ENCODE measurements at regions not wholly inside any gene's neighbourhood (a gene's known extent, or its start where the extent isn't known, plus 50 kb on each side); places are given as distances from the start of the nearest gene placed in this dataset.

DNA sequence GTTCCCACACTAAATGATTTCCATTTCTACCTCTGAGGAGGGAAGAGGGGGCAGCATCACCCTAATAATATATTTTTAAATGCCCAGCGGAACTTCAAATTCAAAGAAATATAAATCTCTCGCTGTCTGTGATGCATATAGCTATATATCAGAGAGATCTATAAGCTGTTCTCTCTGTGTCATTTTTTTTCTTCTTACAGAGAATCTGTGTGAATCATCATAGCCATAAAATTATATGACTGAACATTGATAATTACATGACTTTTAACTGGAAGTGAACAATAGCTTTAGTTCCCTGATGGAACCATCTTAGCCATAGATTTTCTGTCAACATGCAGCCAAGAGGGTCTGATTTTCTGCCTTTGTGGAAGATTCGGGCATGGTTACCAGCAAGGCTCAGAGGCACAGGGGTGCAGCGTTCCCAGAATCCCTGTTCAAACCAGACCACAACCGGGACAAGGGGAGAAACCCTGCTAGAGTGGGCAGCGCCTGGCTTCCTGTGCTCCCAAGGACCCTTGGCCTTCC, 93.7 kb upstream of the OSMR start:
- no peak for DNase-seq (ENCODE audit: low read depth, low spot score)

DNA sequence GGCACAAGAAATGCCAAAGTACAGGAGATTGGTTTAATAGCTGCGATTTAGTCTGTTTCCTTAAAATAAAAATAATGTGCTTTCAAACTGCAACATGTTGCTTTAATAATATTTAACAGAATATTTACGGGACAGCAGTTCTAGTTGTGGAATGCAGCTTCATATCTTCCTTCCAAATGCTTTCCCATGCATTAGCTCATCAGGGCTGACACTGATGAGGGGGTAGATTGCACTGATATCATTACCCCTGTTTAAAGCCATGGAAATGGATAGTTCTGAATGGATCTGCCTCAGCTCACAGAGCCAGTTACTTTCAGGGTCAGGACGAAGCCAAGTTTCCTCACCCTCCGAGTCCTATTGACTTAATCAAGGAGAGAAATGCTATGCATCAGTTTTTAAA, 93.2 kb upstream of the OSMR start:
- no peak for DNase-seq (ENCODE audit: low read depth, low spot score)

DNA sequence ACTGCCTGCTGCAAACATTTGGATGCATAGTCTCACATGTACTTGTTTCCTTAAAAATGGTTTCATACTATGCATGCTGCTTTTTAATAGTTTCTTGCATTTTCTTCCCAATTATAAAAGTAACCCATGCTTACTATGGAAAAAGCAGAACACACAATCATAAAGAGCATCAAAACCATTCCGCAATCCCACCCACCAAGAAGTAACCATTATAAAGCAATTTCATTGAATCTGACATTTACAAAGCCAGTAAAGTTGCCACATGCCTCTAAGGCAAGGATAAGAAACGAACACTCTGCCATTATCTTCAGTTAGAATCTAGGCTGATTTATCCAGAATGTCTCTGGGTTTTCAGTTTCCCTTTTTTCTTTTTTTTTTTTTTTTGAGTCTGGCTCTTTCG, 92.7 kb upstream of the OSMR start:
- DNase-seq (ENCODE audit: low read depth, low spot score): no peak

DNA sequence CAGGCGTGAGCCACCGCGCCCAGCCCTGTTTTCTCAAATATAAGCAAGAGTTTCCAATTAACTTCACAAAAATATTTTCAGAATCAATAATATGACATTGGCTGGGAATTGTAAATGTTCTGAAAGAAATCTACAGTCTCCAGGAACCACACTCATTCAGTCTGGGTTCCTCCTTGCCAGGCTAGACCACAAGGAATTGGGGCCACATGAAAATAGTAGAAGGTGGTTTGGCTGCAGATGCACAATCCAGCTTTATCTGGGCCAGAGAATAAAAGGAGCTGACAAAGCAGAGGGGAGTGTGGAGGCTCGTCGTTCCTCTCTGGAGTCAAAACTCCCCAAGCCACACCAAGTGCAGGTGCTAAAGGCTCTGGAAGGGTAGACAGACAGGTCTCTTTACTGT, 92.0 kb upstream of the OSMR start:
- peak; percentile 77 for DNase-seq (ENCODE audit: low read depth, low spot score)

DNA sequence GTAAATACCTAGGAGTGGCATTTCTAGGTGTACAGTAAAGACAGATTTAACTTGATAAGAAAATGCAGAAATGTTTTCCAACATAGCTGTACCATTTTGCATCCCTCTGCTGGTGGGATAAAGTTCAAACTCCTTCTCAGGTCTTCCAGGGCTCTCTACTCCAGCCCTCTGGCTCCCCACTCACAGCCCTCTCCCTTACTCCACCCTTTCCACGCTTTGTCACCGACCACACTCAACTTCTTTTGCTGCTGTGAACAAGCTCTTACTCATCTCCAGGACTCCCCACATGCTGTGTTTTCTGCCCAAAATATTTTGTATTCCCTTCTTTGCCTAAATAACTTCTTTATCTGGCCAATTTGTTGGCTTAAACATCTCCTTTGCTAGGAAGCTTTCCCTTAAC, 90.6 kb upstream of the OSMR start:
- DNase-seq (ENCODE audit: low read depth, low spot score): peak; percentile 56

DNA sequence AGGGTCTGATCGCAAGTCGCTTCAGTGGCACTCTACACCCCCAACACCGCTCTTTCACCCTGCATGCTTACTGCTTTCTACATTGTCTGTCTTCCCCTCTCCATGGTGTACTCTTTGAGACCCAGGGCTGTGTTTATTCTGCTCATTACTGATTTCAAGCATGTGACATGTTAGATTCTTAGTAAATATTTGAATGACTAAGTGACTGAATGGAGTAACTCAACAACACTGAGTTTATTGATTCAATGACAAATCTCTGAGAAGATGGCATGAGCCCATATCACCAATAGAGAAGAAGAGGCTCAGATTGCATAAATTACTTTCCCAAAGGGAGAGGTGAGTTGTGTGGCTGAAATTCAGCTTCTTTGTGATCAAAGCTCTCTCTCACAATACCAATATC, 89.7 kb upstream of the OSMR start:
- DNase-seq (ENCODE audit: low read depth, low spot score): no peak

DNA sequence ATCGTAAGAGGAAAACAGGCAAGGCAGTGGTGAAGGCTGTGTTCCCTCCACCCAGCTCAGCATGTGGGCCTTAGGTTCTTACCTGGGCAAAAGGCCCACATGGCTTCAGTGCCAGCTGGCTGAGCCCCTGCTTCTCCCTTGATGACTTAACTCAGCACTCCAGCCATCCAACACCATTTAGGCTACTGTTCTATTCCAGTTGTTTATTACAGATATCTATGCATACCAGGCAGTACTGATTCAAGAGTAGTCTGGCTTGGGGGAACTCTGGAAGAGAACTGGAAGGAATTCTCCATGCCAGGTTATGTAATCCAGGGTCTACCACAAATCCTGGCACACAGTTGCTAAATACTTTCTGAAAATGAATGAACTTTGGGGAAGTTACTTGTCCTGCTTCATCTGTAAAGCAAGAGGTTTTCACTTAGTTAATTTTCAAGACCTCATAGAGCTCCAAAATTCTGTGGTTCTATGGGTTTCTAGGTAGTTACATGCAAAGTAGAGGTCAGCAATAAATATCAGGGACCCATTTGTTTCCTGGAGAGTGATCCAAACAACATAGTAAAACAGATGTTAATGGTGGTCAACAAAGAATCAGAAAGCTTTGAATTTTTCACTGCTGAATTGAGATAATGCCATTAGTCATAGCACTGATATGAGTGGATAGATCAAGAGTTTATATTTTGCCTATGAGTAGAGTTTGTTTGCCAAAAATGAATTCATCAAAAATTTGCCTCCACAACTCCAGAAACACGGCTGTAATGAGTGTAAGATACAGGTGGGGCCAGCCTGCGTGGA, 88.2 kb upstream of the OSMR start:
- DNase-seq (ENCODE audit: low read depth, low spot score): peak; percentile 81

DNA sequence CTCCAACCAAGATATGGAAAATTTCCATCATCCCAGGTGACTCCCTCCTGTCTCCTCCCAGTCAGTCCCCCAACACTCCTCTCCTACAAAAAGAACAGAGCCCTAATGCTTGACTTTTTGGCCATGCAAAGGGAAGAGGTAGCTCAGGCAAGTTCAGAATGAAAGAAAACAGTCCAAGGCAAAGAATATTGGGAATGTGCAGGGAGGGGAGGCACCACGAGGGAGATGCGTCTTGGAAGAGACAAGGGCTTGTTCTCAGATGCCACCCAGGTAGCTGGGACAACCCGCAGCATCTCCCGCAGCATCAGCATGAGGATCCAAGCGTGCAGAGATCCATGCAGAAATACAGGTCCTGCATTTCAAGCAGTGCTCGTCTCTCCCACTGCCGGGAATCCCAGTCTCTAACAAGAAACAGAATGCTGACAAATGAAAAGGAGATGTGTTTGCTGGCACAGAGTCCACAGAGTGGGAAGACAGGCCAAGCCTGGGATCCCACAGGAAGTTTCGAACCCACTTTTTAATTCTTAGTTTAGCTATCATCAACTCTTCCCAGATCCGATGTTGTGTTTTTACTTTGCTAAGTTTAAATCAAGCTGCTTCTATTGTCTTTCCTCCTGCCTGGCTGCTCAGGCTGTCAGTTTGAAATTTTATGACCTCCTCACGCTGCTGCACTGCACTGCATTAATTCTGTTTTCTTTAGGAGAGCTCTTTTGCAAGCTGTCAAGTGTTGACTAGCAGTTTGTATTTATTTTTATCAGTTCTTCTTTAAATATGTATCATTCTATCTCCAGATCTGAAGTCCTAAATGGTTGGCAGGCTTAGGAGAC, 86.8 kb upstream of the OSMR start:
- DNase-seq (ENCODE audit: low read depth, low spot score): no peak

DNA sequence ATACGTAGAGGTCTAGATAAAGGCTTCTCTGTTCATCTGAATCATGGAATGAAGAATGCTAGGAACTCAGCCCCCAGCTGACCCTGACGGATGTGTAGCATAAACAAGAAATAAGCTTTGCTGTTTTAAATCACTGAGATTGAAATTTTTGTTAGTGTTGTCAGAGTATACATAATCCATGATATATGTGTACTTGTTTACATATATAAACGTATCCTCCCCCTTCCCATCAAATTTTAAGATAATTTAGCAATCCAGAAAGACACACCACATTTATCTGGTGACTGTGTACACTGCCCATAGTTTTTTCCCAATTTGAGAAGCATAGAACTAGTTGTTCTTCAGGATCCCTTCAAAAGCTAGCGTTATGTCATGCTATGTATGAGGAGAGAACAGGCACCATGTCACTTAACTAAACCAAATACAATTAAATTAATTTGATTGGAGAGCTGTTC, 80.8 kb upstream of the OSMR start:
- peak; percentile 73 for DNase-seq (ENCODE audit: low read depth, low spot score)

DNA sequence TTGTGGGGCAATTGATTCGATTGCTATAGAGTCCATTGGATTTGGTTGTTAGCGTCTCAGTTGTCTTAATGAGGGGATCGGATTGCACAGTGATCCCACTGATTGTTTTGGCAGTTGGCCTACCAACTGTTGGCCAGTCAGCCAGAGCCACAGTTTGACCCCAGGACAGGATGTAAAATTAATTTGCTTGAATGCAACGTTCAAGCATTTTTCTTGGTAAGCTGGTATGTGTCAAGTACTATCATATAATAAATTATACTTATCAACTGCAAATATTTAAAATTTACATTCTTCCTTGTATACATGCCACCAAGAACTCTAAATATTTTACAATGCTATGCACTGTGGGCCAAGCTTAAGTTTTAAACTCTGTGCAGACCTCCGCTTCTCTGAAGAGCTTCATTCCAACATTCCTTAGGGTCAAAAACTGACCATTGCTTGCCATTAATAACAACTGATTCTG, 80.4 kb upstream of the OSMR start:
- DNase-seq (ENCODE audit: low read depth, low spot score): peak; percentile 80

DNA sequence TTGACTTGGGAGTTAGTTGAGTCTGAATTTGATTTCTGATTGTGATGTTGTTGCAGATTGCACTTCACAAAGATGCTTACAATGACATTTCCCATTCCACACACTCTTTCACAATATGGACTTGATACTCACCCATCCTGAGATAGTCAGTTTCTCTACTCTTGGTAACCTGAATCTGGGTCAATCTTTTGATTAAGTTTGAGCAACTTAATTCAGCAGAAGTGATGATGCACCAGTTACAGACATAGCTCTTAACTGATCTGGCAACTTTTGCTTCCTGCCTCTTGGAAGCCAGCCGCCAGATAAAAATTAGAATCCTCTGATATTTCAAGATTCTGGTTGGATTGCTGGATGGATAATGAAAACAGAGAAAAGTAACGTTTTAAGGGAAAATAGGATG, 79.7 kb upstream of the OSMR start:
- no peak for DNase-seq (ENCODE audit: low read depth, low spot score)

DNA sequence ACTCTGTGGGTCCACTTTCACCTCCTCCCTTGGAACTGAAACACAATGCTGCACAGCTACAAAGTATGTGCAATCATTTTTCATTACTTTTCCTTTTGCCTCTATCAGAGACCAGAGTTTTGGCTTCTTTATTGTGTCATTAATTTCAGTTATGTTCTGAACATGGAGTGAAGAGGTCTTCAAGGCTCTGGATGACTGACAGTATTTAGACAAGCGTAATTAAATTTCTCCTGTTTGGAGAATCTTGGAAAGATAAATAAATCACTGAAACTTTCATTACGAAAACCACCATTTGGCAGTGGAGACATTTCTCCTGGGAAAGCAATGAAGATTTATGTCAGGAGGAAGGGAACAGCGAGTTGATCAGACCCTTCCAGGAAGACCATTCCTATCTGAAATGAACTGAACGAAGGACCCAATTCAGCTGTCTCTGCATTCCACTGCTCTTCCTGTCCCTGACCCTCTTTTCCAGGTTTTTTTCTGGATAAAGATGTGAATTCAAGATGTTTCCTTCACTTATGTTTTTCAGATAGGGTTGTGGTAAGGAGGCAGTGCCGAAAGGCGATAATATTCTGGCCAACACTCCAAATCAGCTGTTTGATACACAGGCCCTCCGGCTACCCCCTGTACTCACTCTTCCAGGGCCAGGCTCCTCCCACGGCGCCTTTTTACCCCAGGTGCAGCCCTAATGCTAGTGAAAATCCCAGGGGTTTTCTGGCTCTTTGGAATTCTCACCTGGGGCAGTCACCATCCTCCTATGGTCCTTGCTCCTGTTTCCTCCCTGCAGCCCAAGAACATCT, 77.2 kb upstream of the OSMR start:
- no peak for DNase-seq (ENCODE audit: low read depth, low spot score)

DNA sequence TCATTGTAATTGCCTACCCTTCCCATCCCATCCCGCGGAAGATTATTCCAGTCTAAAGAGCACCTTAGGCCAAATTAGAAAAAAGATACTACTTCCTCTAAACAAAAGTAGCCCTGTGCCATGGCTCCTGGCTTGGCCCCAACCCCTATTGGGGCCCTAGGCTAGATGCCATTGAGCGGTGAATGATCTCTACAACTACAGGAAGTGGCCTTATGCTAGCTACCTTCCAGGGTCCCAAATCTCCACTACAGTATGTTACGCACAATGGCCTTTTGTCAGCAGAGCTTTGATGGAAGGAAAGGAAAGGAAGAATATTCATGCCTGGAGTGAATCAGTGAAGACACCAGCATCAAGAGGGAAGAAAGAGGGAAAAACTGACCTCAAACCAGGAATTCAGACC, 73.3 kb upstream of the OSMR start:
- no peak for DNase-seq (ENCODE audit: low read depth, low spot score)

DNA sequence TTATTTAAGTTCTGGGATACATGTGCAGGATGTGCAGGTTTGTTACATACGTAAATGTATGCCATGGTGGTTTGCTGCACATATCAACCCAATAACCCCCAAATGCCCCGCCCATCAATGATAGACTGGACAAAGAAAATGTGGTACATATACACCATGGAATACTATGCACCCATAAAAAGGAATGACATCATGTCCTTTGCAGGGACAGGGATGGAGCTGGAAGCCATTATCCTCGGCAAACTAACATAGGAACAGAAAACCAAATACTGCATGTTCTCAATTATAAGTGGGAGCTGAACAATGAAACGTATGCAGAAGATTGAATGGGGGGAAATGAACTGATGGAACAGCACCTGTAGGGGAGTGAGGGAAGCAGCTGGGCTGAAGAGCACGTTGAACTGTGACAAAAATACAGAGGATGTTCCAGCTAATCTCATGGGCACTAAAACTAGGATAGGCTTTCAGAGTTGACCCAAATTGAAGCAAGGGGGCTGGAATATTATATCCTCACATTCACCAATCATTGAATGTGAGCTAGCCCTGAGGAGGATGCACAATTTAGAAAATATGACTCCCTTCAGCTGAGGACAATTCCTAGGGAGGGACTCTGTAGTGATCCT, 70.5 kb upstream of the OSMR start:
- no peak for DNase-seq (ENCODE audit: low read depth, low spot score)

DNA sequence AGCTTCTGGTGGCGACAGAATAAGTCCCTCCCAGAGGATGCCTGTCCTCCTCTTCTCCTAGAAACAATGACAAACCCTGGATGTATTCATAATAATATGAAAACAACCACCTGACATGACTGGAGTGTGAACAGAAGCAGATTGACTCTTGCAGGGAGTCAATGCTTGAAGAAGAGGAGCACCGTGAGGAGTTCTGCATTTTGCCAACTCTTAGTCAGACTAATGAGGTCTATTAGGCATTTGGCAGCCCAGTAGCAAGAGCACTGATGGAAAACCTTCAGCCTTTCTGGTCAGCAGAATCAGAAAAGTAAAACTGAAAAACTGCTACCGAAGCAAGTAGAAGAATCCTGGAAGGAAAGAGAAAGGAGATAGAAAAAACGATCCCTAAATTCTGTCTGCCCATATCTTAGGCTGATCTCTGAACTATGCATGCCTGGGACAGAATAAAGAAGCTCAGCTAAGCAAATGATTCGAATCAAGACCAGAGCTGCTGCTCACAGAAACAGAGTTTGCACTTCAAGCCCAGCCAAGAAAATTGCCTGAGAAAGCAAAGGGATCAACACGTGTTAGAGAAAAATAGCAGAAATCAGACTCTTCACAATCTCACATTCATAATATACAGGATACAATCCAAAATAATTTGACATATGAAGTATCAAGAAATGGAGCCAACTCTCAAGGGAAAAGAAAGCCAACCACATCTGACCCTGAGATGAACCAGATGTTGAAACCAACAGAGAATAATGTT, 69.5 kb upstream of the OSMR start:
- DNase-seq (ENCODE audit: low read depth, low spot score): no peak

DNA sequence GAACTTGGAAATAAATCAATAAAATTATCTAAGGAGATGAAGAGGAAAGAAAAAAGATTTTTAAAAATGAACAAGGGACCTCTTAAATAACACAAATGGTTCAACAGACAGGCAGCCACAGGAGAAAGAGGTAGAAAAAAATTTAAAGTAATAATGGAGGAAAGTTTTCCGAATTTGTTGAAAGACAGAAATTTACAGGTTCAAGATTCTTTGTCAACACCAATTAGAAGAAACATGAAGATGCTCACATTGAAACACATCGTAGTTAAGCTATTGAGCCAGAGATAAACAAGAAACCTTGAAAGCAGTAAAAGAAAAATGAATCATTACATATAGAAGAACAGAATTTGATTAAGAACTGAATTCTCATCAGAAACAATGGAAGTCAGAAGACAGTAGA, 68.7 kb upstream of the OSMR start:
- DNase-seq (ENCODE audit: low read depth, low spot score): no peak

DNA sequence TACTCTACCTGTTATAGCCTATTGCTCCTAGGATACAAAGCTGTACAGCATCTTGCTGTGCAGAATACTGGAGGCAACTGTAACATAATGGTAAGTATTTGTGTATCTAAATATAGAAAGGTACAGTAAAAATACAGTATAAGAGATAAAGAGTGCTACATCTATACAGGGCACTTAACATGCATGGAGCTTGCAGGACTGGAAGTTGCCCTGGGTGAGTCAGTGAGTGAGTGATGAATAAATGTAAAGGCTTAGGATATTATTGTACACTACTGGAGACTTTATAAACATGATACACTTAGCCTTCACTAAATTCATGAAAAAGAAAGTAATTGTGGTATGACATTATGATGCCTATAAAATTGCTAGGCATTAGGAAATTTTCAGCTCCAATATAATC, 65.5 kb upstream of the OSMR start:
- DNase-seq (ENCODE audit: low read depth, low spot score): no peak

DNA sequence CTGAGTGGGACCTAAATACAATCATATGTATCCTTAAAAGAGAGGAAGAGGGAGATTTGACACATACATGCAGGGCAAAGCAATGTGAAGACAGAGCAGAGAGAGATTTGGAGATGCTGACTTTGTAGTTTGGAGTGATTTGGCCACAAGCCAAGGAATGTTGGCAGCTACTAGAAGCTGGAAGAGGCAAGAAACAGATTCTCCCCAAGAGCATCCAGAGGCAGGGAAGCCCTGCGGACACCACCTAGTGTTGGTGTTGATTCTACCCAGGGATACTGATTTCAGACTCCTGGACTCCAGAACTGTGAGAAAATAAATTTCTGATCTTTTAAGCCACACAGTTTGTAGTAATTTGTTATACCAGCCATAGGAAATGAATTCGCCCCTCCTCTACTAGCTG, 64.9 kb upstream of the OSMR start:
- peak; percentile 87 for DNase-seq (ENCODE audit: low read depth, low spot score)

DNA sequence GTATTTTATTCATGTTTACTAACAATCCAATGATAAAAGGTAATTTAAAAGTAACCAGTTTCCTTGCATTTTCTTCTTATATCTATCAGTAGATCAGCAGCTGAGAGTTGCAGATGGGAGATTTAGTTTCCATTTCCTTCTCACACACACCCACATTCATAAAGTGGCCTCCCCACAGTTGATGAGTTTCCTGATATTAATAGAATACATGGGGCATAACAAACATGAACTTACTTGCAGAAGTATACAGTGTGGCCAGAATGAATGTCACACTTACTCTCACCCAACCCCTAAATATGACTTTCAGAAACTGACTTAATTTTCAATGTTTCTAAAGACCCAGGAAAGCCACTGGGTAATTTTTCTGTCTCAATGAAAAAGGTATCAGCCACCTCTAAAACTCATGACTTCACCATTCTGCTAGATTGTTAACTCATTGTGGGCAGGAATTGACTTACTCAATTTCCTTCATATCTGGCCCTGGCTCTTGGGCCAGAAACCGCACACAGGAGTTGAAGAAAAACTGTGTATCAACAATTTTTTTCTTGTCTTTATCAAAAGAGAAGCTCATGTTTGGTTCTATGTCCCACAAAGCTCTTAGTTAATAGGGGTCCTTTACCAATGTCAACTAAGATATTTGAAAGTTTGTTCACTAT, 63.5 kb upstream of the OSMR start:
- no peak for DNase-seq (ENCODE audit: low read depth, low spot score)

DNA sequence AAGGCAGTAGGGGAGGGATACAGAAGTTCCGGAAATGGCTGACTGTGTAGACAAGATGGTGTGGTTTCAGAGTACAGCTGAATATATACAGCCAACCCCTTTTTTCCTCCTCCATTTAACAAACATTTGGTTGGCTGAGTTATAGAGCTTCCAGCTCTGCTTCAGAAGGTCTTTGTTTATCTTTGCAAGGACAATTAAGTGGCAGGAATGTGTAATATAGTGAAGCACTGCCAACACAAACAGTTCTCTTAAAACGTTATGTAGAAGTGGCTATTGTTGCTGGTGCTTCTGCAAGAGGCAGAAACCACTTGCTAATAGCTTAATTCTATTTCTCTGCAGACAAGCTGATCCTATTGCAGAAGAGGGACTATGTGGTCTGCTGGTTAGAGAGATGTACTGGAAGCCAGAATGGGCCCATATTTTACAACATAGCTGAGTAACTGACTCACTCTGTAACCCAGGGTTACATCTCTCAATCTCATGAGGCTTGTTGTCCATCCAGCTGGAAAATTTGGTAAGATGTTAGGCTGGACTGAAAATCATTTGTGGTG, 62.7 kb upstream of the OSMR start:
- peak; percentile 97 for DNase-seq (ENCODE audit: low read depth, low spot score)

Data from astrocyte of the hippocampus (primary cell).